ENCODE measurements at regions not wholly inside any gene's neighbourhood (a gene's known extent, or its start where the extent isn't known, plus 50 kb on each side); places are given as distances from the start of the nearest gene placed in this dataset.
"Not testable (repeated sequence)": the region's sequence is repeated elsewhere in the genome, so short reads cannot be mapped to it uniquely, and the experiment has no call there.

DNA sequence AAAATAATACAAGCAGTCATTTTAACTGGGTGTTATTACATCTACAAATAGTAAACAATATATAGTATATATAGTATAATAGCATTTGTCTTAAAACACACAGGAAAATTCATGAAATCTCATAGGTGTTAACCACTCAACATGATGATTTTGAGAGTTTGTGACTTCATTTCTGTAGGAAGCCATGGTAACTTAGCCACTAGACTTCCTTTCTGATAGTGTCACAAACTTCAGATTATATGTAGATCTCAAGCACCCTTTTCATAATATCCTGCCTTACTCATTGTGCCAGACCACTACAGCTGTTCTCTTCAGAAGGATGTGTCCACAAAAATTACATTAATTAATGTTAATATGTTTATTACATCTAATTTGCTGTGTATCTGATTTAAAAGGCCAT lies 1250.6 kb downstream of the ADGRL3 start:
- no peak for DNase-seq (ENCODE audit: low read depth)

DNA sequence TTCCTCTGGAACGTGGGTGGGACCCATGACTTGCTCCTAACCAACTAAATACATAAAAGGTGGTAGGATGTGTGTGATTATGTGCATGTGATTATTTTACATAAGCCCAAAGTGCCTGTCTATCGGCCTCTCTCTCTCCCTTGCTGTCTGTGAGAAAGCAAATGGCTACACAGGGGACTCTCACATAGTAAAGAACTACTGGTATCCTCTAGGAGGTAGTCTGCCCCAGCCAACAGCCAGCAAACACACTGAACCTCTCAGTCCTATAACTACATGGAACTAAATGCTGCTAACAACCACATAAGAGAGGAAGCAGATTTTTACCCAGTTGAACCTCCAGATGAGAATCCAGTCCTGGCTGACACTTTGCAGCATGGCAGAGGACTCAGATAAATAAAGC lies 1249.4 kb downstream of the ADGRL3 start:
- no peak for DNase-seq (ENCODE audit: low read depth)

- no peak for DNase-seq (ENCODE audit: low read depth)
These were observed 1248.8 kb downstream of the ADGRL3 start for GRCh38 chr4:62448911-62449310.

- no peak for DNase-seq (ENCODE audit: low read depth)
These were observed 1238.9 kb downstream of the ADGRL3 start for GRCh38 chr4:62439051-62439450.

DNA sequence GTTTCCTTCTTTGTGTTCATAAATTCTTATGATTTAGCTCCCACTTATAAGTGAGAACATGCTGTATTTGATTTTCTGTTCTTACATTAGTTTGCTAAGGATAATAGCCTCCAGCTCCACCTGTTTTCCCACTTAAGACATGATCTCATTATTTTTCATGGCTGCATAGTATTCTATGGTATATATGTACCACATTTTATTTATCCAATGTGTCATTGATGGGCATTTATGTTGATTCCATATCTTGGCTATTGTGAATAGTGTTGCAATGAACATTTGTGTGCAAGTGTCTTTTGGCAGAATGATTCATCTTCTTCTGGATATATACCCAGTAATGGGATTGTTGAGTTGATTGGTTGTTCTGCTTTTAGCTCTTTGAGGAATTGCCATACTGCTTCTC lies 1234.8 kb downstream of the ADGRL3 start:
- no peak for DNase-seq (ENCODE audit: low read depth)

GRCh38 chr4:62431513-62432231 lies 1231.5 kb downstream of the ADGRL3 start:
- not testable (repeated sequence) for DNase-seq (ENCODE audit: low read depth)

GRCh38 chr4:62429297-62429696 lies 1229.2 kb downstream of the ADGRL3 start:
- DNase-seq (ENCODE audit: low read depth) = no peak

GRCh38 chr4:62415256-62415655 lies 1215.1 kb downstream of the ADGRL3 start:
- no peak for DNase-seq (ENCODE audit: low read depth)

DNA sequence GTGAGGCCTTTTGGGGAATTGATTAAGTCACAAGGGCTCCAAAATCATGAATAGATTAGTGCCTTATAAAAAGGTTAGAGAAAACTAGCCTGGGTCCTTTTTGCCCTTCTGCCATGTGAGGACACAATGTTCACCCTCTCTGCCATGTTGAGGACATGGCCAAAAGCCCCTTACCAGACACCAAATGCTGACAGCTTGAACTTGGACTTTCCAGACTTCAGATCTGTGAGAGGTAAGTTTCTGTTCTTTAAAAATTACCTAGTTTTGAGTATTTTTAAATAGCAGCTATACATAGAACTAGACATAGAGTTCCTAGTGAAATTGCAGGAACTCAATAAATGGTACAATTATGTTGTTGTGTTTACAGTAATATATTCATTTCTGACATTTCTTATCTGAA lies 1214.4 kb downstream of the ADGRL3 start:
- no peak for DNase-seq (ENCODE audit: low read depth)

DNA sequence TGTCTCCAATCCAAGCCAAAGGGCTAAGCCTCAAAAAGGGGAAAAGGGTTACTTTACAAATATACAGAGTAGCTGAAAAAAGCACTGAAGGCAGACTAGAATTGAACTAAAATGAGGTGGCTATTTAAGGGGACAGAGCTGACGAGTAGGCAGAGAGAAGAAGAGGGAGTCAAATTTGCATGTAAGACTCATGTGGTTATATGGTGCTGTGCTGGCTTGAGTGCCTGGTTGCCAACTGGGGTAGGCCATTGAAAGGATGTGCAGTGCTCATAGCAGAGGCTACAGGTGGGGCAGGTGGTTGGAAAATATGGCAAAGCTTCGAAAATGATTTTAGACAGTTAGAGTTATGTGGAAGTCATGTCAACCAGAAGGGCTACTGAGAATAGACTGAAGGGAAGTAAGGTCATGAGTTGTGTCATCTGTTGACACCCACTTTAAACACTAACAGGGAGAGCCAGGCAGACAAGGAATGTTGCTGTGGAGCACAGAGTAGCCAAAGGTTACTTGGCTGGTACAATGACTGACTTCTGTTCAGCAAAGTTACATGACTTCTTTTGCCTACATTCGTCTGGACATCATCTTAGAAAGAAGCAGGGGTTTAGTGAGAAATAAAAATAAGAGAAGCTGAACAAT lies 1210.4 kb downstream of the ADGRL3 start:
- no peak for DNase-seq (ENCODE audit: low read depth)

GRCh38 chr4:62408454-62408853 lies 1208.3 kb downstream of the ADGRL3 start:
- DNase-seq (ENCODE audit: low read depth) = no peak

DNA sequence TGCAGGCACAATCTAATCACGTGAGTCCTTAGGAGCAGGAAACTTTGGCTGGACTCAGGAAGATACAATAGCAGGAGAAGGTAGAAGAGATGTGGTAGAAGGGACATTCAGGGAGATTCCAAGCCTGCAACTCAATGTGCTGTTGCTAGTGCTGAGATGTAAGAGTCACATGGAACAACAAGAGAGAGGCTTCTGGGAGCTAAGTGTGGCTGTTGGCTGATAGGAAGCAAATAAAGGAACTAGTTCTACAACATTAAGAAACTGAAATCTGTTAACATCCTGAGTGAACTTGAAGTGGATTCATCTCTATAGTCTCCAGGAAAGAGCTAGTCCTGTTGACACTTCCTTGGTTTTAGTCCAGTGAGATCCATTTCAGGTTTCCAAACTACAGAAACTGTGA lies 1207.4 kb downstream of the ADGRL3 start:
- DNase-seq (ENCODE audit: low read depth) = no peak

DNA sequence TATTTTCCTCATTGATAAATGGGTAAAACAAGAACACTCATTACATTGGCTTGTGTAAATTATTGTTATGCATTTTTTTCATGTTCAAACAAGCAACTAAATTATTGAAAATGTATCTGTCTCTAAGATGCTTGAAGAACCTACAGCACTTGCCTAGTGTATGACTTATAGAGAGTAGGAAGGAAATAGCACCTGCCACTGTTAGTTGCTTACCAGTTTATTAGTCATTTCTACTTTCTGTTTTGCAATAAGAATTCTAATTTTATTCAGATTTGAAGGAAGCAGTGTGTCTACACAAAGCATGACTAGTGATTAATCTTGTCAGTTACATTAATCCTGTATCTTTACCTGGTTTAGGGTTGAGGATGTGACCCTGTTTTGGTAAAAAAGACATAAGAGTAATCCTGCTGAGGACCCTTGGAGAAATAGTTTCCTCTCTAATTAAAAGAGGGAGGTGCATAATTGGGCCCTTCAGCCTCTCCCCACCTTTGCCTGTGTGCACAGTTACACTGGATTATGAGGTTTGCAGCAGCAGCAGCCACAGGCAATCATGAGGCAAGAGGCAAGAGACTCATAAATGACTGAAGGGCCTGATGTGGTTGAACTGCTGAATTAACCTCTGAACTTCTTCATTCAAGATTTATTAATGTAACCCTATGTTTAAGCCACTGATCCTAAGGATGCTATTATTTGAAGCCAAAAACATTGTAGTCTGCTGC lies 1202.1 kb downstream of the ADGRL3 start:
- no peak for DNase-seq (ENCODE audit: low read depth)

DNA sequence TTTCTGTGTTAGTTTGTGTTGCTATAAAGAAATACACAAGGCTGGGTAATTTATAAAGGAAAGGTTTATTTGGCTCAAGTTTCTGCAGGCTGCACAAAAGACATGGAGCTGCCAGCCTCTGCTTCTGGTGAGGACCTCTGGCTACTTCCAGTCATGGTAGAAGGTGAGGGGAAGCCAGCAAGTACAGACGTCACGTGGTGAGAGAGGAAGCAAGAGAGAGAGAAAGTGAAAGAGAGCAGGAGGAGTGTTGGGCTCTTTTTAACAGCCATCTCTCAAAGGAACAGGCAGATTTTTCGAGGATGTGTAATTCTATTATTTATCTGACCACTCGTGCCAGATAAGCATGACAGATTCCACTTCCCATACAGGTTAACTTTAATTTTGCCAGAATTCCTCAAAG lies 1199.1 kb downstream of the ADGRL3 start:
- no peak for DNase-seq (ENCODE audit: low read depth)

DNA sequence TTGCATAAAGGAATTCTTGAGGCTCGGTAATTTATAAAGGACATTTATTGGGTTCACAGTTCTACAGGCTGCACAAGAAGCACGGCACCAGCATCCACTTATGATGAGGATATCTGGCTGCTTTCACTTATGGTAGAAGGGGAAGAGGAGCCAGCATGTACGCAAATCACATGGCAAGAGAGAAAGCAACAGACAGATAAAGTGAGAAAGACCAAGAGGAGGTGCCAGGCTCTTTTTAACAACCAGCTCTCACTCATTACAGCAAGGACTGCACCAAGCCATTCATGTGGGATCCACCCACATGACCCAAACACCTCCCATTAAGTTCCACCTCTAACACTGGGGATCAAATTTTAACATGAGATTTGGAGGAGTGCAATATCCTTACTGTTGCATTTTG lies 1198.2 kb downstream of the ADGRL3 start:
- no peak for DNase-seq (ENCODE audit: low read depth)

- no peak for DNase-seq (ENCODE audit: low read depth)
These were observed 1194.6 kb downstream of the ADGRL3 start for GRCh38 chr4:62394766-62395165.

- no peak for DNase-seq (ENCODE audit: low read depth)
These were observed 1187.7 kb downstream of the ADGRL3 start for GRCh38 chr4:62387808-62388207.

GRCh38 chr4:62377700-62378099 lies 1177.6 kb downstream of the ADGRL3 start:
- no peak for DNase-seq (ENCODE audit: low read depth)

GRCh38 chr4:62377245-62377644 lies 1177.1 kb downstream of the ADGRL3 start:
- no peak for DNase-seq (ENCODE audit: low read depth)

- no peak for DNase-seq (ENCODE audit: low read depth)
These were observed 1166.8 kb downstream of the ADGRL3 start for GRCh38 chr4:62366939-62367338.

DNA sequence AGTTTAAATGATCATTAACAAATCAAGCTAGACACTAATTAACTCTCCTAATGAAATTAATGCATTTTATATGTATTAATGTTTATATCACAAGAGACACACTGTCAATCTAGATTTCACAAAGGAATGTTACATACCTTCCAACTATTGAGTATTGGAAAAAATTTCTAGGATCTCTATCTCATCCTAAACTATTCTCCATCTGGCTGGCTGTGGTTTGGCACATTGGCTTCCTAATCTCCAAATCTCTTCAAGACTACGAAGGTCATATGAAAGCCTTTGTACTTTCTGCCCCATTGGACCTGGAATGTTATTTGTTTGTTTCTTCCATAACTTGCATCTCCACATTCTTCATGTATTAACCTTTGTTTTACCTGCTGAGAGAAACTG lies 1160.0 kb downstream of the ADGRL3 start:
- DNase-seq (ENCODE audit: low read depth) = no peak

DNA sequence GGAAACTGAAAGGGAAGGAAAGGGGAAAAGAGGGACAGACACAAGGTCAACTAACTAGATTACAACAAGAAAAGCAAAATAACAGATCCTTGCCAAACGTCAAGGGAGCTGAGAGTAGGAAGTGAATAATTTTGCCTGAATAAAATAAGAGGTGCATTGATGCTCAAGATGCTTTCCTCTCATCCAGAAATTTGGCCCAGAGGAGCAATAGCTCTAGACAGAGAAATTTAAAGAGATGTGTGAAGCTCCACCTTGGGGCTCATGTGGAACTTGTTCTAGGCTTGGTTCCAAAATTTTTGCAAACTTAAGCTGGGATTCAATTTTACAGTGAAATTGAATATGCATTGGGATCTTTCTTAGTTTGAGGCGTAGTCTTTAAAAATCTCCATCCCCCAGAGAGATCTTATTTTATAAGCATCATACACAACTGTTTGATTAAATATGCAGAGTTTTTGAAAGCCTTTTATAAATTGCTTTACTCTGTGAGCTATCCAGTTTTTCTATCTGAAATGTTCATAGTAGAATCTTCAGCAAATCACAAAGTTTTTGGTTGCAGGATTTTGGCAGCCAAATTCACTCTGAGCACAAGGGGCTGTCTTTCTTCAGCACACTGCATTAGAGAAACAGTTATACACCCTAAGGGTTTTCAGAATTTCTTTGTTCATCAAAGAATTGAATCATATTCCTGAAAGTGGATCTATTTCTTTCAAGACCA lies 1159.5 kb downstream of the ADGRL3 start:
- no peak for DNase-seq (ENCODE audit: low read depth)

- DNase-seq (ENCODE audit: low read depth) = no peak
These were observed 1144.8 kb downstream of the ADGRL3 start for GRCh38 chr4:62344915-62345314.

All from non-pigmented ciliary epithelial cell (primary cell).